Colonic mucosa (tissue), 4 donors: ENCODE measurements at regions not wholly inside any gene's neighbourhood (a gene's known extent, or its start where the extent isn't known, plus 50 kb on each side); places are given as distances from the start of the nearest gene placed in this dataset.

ENCODE experiments used
- DNase-seq: peaks from one replicate; pipeline ENCODE4 v3.0.0-alpha.2; 2020
- H3K27ac ChIP-seq: fragments of 200-600 bp; one replicate; pipeline ENCODE4 v1.8.0; 2021
- H3K27me3 ChIP-seq: fragments of 200-600 bp; one replicate; pipeline ENCODE4 v1.8.0; 2021
- H3K36me3 ChIP-seq: fragments of 200-600 bp; one replicate; pipeline ENCODE4 v1.8.0; 2021
- H3K4me1 ChIP-seq: fragments of 200-600 bp; one replicate; pipeline ENCODE4 v1.8.0; 2021; ENCODE audit warnings: mild to moderate bottlenecking
- H3K4me3 ChIP-seq: fragments of 200-600 bp; one replicate; pipeline ENCODE4 v1.8.0; 2021
- H3K9ac ChIP-seq, 2 donors: one replicate each; pipeline ENCODE4 v1.7.0; 2013; ENCODE audit warnings: control low read depth in 2 of 2, low read depth in 2 of 2, low read length in 2 of 2
- H3K9me3 ChIP-seq: fragments of 200-600 bp; one replicate; pipeline ENCODE4 v1.8.0; 2021
- intact Hi-C: fragments of 100-400 bp; cut with DNase I; formaldehyde crosslinking; loops from one replicate; pipeline ENCODE4 v1.14.1; 2022
- TF ChIP-seq, protein P1 (sequence below): fragments of 200-600 bp; IDR thresholded peaks from one replicate; pipeline ENCODE4 v1.8.0; 2022; ENCODE audit warnings: antibody characterized with exemption, mild to moderate bottlenecking
- donor health status: healthy.
- donor health status: DM: no; HTN: no; CAD: no.
- donor health status: DM: no; HTN: no; CAD: no.

DNA sequence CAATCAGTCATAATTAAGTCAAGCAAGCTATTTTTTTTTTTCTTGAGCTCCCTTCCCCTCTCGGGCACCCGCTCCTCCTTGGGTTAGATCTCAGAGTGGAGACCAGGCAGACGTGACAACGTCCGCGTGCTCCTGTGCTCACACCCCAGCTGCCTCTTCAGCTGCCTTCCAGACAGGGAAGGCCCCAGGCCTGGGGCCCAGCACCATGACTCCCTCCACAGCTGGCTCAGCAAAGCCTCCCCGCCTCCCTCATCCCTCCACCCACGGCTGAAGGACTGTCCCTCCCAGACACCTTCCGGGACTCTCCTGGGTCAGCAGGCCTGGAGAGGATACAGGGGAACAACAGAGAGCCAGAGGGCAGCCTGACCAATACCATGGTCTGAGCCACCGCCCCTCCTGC is 87.9 kb upstream of the LINGO1 start:
- intact Hi-C loops: no loop called here
- Histone ChIP-seq H3K36me3 (no peaks in the 10 kb centered on the region), H3K4me3 (no peak overlapping the region), H3K4me1 (no peaks in the 10 kb centered on the region), H3K9me3 (no peaks in the 10 kb centered on the region), H3K27ac (no peak overlapping the region), H3K9ac (no peak overlapping the region), H3K27me3 (no peaks in the 10 kb centered on the region)
- TF ChIP-seq, protein P1, sequence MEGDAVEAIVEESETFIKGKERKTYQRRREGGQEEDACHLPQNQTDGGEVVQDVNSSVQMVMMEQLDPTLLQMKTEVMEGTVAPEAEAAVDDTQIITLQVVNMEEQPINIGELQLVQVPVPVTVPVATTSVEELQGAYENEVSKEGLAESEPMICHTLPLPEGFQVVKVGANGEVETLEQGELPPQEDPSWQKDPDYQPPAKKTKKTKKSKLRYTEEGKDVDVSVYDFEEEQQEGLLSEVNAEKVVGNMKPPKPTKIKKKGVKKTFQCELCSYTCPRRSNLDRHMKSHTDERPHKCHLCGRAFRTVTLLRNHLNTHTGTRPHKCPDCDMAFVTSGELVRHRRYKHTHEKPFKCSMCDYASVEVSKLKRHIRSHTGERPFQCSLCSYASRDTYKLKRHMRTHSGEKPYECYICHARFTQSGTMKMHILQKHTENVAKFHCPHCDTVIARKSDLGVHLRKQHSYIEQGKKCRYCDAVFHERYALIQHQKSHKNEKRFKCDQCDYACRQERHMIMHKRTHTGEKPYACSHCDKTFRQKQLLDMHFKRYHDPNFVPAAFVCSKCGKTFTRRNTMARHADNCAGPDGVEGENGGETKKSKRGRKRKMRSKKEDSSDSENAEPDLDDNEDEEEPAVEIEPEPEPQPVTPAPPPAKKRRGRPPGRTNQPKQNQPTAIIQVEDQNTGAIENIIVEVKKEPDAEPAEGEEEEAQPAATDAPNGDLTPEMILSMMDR: no peak
- DNase-seq: no peak

DNA sequence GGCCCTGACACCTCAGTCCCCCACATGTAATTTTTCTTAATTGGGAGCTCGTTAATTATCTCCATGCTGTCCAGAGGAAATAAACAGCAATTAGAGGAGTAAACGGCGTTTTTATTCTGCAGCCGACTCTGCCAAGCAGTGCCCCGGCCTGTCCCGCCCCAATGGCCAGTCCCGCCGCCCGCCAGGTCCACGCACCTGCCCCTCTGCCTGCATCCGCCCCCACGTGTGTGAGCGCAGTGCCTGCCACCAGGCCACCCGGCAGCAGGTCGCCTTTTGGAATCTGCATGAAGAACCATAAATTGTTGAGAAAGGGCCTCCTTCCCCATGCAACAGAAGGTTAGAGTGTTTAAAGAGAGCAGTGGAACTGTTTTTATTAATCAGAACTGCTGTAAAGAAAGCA is 87.5 kb upstream of the LINGO1 start:
- DNase-seq: no peak
- Histone ChIP-seq H3K36me3 (no peaks in the 10 kb centered on the region), H3K27ac (no peak overlapping the region), H3K4me3 (no peak overlapping the region), H3K27me3 (no peaks in the 10 kb centered on the region), H3K9me3 (no peaks in the 10 kb centered on the region), H3K9ac (no peak overlapping the region), H3K4me1 (no peaks in the 10 kb centered on the region)
- TF ChIP-seq, protein P1: no peak
- intact Hi-C loops: no loop called here

DNA sequence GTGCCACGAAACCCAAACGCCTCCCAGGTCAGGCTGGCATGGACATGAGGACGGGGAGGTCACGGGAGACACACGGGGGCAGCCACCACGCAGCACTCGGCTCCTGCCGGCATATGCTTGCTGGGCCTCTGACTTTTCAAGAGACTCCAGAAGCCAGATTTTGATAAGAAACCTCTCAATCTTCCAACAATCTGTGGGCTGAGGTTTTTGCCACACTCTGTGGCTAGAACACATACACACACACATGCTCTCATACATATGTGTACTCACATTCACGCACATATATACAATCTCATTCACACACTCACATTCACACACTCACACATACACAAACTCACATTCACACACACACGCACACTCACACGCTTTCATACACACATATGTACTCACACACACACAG is 86.7 kb upstream of the LINGO1 start:
- H3K4me3 ChIP-seq: no peak overlapping the region
- H3K9ac ChIP-seq: no peak overlapping the region
- no peaks in the 10 kb centered on the region for H3K27me3 ChIP-seq
- no peaks in the 10 kb centered on the region for H3K36me3 ChIP-seq
- intact Hi-C loops: no loop called here
- no peak overlapping the region for H3K27ac ChIP-seq
- DNase-seq: no peak
- no peaks in the 10 kb centered on the region for H3K4me1 ChIP-seq
- H3K9me3 ChIP-seq: no peaks in the 10 kb centered on the region
- TF ChIP-seq, protein P1: no peak

DNA sequence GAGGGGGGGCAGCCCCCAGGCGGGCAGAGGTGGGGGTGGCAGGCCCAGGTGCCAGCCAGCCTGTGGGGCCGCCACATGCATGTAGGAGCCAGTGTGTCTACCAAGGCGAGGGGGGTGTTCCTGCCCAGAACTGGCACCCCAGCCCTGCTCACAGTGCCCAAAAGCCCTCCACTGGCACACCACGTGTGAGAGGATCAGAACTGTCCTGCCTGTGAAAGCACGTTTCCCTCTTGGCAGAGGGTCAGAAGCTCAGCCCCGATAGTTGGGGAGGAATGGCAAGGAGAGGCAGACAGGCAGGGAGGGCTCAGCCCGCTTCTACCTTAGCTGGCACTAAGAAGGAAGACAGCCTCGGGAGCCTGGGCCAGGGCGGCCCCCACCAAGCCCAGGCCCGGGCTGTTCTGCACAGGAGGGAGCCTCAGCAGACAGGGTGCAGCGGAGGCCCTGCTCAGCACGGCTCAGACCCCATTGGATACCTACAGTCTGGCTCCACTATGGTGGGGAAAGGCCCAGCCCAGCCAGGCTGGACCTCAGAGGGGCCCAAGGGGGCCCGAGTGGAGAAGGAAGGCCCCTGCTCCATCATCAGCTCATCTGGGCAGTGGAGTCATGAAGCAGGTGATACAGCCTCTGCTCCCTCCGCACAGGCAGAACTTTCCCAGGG is 84.8 kb upstream of the LINGO1 start:
- DNase-seq: no peak
- Histone ChIP-seq H3K9me3 (no peaks in the 10 kb centered on the region), H3K4me3 (no peak overlapping the region), H3K9ac (no peak overlapping the region), H3K27ac (no peak overlapping the region), H3K27me3 (no peaks in the 10 kb centered on the region), H3K4me1 (no peaks in the 10 kb centered on the region), H3K36me3 (no peaks in the 10 kb centered on the region)
- TF ChIP-seq, protein P1: no peak
- intact Hi-C loops: no loop called here

DNA sequence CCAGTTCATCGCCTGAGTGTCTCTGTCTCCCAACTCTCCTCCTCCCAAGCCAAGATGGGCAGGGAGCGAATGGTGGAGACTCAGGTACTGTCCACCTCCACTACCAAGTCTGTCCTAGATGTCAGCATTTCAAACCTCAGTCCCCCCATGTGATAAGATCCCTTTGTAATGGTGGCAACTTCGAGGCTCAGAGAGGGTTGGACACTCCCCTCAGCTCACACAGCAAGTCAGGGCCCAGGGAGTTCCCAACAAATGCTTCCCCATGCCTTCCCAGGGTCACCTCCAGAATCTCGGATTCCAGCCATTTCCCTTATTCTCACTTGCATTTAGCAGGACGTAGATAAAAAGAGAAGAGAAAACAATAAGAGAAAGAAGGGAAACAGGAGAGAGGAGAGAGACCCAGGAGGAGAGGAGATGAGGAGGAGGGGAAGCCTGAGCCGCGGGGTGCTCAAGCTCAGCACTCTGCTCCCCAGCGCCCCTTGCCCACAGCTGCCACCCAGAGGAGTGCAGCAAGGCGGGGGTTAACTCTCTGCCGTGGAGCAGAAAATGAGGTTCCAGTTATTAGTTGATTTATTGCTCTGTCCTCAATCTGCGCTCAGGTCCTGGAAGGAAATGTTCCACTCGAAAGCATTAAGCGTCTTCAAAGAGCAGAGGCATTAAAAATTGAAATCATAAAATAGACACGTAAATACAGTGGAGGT is 84.1 kb upstream of the LINGO1 start:
- no peaks in the 10 kb centered on the region for H3K9me3 ChIP-seq
- H3K36me3 ChIP-seq: no peaks in the 10 kb centered on the region
- no peaks in the 10 kb centered on the region for H3K4me1 ChIP-seq
- no peak for DNase-seq
- no peak overlapping the region for H3K9ac ChIP-seq
- H3K27ac ChIP-seq: no peak overlapping the region
- H3K4me3 ChIP-seq: no peak overlapping the region
- TF ChIP-seq, protein P1: no peak
- H3K27me3 ChIP-seq: no peaks in the 10 kb centered on the region
- intact Hi-C loops: no loop called here
